ENCODE measurements at regions not wholly inside any gene's neighbourhood (a gene's known extent, or its start where the extent isn't known, plus 50 kb on each side); places are given as distances from the start of the nearest gene placed in this dataset.

- Histone ChIP-seq H3K9me3 (peaks cover 0 to 7% of the 10 kb centered on the region in 2 donors), H3K27me3 (no peaks in the 10 kb centered on the region), H3K27ac (no peak overlapping the region), H3K36me3 (no peaks in the 10 kb centered on the region), H3K4me3 (no peak overlapping the region), H3K4me1 (no peaks in the 10 kb centered on the region)
- no peak for DNase-seq
- intact Hi-C loops (cut with DNase I; ENCODE audit: low total_unique reads) = no loop called here
- TF ChIP-seq CTCF (IDR thresholded peaks at IDR 0.05) (no peak), POLR2A (IDR thresholded peaks at IDR 0.05) (no peak)
These were observed 104.6 kb upstream of the SRD5A3 start for GRCh38 chr4:55241461-55241860.

GRCh38 chr4:55242506-55242905, 103.5 kb upstream of the SRD5A3 start:
- Histone ChIP-seq H3K27ac (no peak overlapping the region), H3K4me3 (no peak overlapping the region), H3K27me3 (no peaks in the 10 kb centered on the region), H3K4me1 (no peaks in the 10 kb centered on the region), H3K9me3 (peaks cover 0 to 7% of the 10 kb centered on the region in 2 donors), H3K36me3 (no peaks in the 10 kb centered on the region)
- intact Hi-C loops (cut with DNase I; ENCODE audit: low total_unique reads) = no loop called here
- no peak for DNase-seq
- TF ChIP-seq CTCF (IDR thresholded peaks at IDR 0.05) (no peak), POLR2A (IDR thresholded peaks at IDR 0.05) (no peak)

GRCh38 chr4:55247521-55247920, 98.5 kb upstream of the SRD5A3 start:
- Histone ChIP-seq H3K4me3 (no peak overlapping the region), H3K4me1 (no peaks in the 10 kb centered on the region), H3K27me3 (no peaks in the 10 kb centered on the region), H3K36me3 (no peaks in the 10 kb centered on the region), H3K27ac (no peak overlapping the region), H3K9me3 (no peaks in the 10 kb centered on the region)
- DNase-seq = no peak
- intact Hi-C loops (cut with DNase I; ENCODE audit: low total_unique reads) = no loop called here
- TF ChIP-seq POLR2A (IDR thresholded peaks at IDR 0.05) (no peak), CTCF (IDR thresholded peaks at IDR 0.05) (no peak)

GRCh38 chr4:55248756-55249155, 97.3 kb upstream of the SRD5A3 start:
- no peak for TF ChIP-seq CTCF (IDR thresholded peaks at IDR 0.05)
- no peak for TF ChIP-seq POLR2A (IDR thresholded peaks at IDR 0.05)
- H3K36me3 ChIP-seq = no peaks in the 10 kb centered on the region
- no peaks in the 10 kb centered on the region for H3K27me3 ChIP-seq
- no peak overlapping the region for H3K4me3 ChIP-seq
- peak overlapping the region in 1 of 2 donors; percentile 34 for H3K27ac ChIP-seq
- intact Hi-C loops (cut with DNase I; ENCODE audit: low total_unique reads) = no loop called here
- H3K9me3 ChIP-seq = no peaks in the 10 kb centered on the region
- no peaks in the 10 kb centered on the region for H3K4me1 ChIP-seq
- no peak for DNase-seq

GRCh38 chr4:55249476-55249875, 96.6 kb upstream of the SRD5A3 start:
- Histone ChIP-seq H3K27me3 (no peaks in the 10 kb centered on the region), H3K9me3 (no peaks in the 10 kb centered on the region), H3K4me3 (no peak overlapping the region), H3K27ac (peak overlapping the region in 1 of 2 donors; percentile 34), H3K4me1 (no peaks in the 10 kb centered on the region), H3K36me3 (no peaks in the 10 kb centered on the region)
- peak; percentile 42 to 53 for DNase-seq
- TF ChIP-seq POLR2A (IDR thresholded peaks at IDR 0.05) (no peak), CTCF (IDR thresholded peaks at IDR 0.05) (no peak)
- intact Hi-C loops (cut with DNase I; ENCODE audit: low total_unique reads) = no loop called here
